Stimulated activated CD4-positive, alpha-beta T cell treated with anti-CD3 and anti-CD28 coated beads, Interleukin-2, amount 100 ng/mL, for 4 hours (primary cell): ENCODE measurements at regions not wholly inside any gene's neighbourhood (a gene's known extent, or its start where the extent isn't known, plus 50 kb on each side); places are given as distances from the start of the nearest gene placed in this dataset.

Source experiments
- DNase-seq: peaks from one replicate; pipeline ENCODE4 v3.0.0-alpha.2; 2020; ENCODE audit warnings: low read depth

DNA sequence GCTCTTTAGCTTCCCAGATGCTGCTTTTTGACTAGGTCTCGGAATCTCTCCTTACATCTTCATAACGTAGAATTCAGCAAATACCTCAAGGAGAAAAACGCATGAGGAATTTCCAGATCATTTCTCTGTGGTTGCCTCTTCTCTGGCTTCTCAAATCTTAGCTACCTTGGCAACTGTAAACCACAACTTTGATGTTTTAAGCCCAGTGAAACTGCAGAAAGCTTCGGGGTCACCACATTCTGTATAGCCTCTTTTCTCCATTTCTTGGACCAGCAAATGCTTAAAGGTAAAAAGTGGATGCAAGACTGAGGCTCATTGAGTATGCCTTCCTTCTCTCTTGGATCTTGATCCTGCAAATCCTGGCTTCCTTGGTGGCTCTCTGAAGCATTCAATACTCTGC is 125.5 kb upstream of the FBXL4 start:
- DNase-seq: no peak

DNA sequence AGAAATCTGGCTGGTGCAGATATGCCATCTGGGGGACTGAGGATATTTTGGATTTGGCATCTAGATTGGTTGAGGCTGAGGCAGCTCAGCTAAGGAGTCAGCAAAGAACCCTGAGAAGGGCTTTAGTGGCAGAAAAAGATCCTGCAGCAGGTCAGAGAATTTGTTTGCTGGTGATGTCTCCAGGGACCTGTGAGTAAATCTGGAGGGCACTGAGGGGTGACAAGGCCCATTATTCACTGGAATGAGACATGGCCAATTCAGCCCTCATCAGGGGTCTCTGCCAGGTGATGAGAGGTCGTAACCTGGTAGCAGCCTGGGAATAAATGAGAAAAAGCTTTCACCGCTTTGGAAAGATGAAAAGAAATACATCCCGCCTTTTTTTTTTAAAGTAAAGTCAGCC is 118.3 kb upstream of the FBXL4 start:
- no peak for DNase-seq

DNA sequence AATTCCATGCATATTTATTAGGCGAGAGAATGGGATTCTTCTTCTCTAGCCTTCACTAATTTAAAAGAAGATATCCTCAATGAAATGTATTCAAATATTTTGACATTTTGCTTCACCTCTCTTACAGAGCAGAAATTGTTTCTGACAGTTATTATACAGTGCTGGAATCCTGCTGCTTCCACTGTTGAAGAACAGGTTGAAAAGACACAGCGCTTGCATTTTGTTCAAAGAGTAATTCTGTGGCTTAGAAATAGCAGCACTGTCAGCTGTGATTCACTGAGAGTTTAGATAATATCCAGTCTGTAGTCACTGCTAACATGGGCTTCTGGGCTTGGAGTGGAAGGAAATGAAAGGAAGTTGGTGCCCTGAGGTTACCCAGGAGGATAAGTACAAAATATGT is 117.1 kb upstream of the FBXL4 start:
- no peak for DNase-seq

GRCh38 chr6:99036672-99037071 is 88.9 kb upstream of the FBXL4 start:
- DNase-seq: no peak

DNA sequence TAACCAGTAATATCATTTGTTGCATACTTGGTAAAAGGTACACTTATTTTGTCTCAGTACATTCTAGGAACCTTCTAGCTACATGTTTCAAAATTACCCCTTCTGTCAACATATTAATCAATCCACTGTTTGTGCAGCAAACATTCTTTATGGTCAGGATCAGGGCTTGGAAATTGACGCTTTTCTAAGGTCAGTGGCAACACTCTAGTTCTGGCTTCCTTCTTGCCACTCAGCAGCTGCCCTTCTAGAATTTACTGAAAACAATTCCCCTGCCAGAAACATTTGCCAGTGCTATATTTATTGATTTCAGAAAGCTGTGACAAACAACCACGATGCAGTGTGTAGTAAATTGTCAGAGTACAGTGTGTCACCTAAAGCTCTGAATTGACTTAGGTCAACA is 84.7 kb upstream of the FBXL4 start:
- DNase-seq: no peak

GRCh38 chr6:99031957-99032356 is 84.2 kb upstream of the FBXL4 start:
- no peak for DNase-seq

- no peak for DNase-seq
These were observed 83.2 kb upstream of the FBXL4 start for GRCh38 chr6:99030915-99031314.

- no peak for DNase-seq
These were observed 78.4 kb upstream of the FBXL4 start for GRCh38 chr6:99026135-99026534.

- no peak for DNase-seq
These were observed 76.3 kb upstream of the FBXL4 start for GRCh38 chr6:99024089-99024488.

GRCh38 chr6:99022039-99022609 is 74.4 kb upstream of the FBXL4 start:
- no peak for DNase-seq

GRCh38 chr6:99019381-99019780 is 71.6 kb upstream of the FBXL4 start:
- DNase-seq: no peak

GRCh38 chr6:99017150-99017549 is 69.4 kb upstream of the FBXL4 start:
- DNase-seq: no peak

- DNase-seq: no peak
These were observed 68.6 kb upstream of the FBXL4 start for GRCh38 chr6:99016355-99016754.

GRCh38 chr6:99014061-99014460 is 66.3 kb upstream of the FBXL4 start:
- no peak for DNase-seq

- no peak for DNase-seq
These were observed 65.9 kb upstream of the FBXL4 start for GRCh38 chr6:99013661-99014060.

- DNase-seq: no peak
These were observed 65.4 kb upstream of the FBXL4 start for GRCh38 chr6:99013145-99013544.

GRCh38 chr6:99011151-99011550 is 63.4 kb upstream of the FBXL4 start:
- no peak for DNase-seq

- DNase-seq: no peak
These were observed 55.1 kb upstream of the FBXL4 start for GRCh38 chr6:99002831-99003230.

DNA sequence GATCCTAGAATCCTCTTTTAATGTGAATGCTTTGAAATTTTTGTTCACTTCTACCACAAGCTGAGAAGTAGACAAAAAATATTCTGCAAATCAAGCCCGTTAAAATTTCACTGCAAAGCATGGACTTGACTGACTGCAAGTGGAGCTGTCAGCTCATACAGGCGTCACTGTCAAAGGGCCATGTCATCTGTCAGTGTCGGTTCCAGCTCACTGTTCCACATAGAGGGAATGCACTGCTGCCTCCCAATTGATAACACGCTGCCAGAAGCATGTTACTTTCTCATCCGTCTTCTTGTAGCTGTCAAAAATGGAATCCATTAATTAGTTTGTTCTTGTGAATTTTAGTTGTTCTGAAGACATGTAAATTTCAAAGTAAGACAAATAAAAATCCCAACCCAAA is 50.4 kb upstream of the FBXL4 start:
- DNase-seq: no peak
